Tibial nerve (tissue), 4 donors: ENCODE measurements at regions not wholly inside any gene's neighbourhood (a gene's known extent, or its start where the extent isn't known, plus 50 kb on each side); places are given as distances from the start of the nearest gene placed in this dataset.

Source experiments
- CTCF ChIP-seq, 5 experiments: fragments of 200-600 bp in 3 of 5; fragments of 450-650 bp in 2 of 5; sonication (generic) in 3 of 5; IDR thresholded peaks; one replicate each; pipeline ENCODE4 v1.5.1; 2016 to 2019; ENCODE audit warnings: antibody characterized with exemption in 5 of 5, mild to moderate bottlenecking in 3 of 5, moderate library complexity in 2 of 5
- EP300 ChIP-seq, 2 donors: sonication (generic); formaldehyde crosslinking; IDR thresholded peaks; one replicate each; pipeline ENCODE4 v1.6.1; 2017; ENCODE audit warnings: antibody characterized with exemption in 2 of 2, mild to moderate bottlenecking in 1 of 2
- POLR2A ChIP-seq, 2 donors: fragments of 450-650 bp; IDR thresholded peaks; one replicate each; pipeline ENCODE4 v1.6.1; 2017; ENCODE audit warnings: antibody characterized with exemption in 2 of 2, mild to moderate bottlenecking in 2 of 2, moderate library complexity in 2 of 2

- TF ChIP-seq POLR2A (IDR thresholded peaks at IDR 0.05) (no peak), CTCF (IDR thresholded peaks at IDR 0.05) (no peak), EP300 (IDR thresholded peaks at IDR 0.05) (no peak)
These were observed 335.9 kb downstream of the MSX2 start for GRCh38 chr5:175060257-175060656.
